Choroid plexus epithelial cell (primary cell): ENCODE measurements at regions not wholly inside any gene's neighbourhood (a gene's known extent, or its start where the extent isn't known, plus 50 kb on each side); places are given as distances from the start of the nearest gene placed in this dataset.

Source experiments
- DNase-seq: peaks from one replicate; pipeline ENCODE4 v3.0.0-alpha.2; 2010; ENCODE audit warnings: low read depth
- H3K4me3 ChIP-seq: 2 replicates; pipeline ENCODE4 v1.5.1; 2011; ENCODE audit warnings: low read depth, mild to moderate bottlenecking, control low read depth, low read length, moderate library complexity
- TF ChIP-seq, protein P1 (sequence below): conservative IDR thresholded peaks from 2 replicates; pipeline ENCODE4 v1.5.1; 2011; ENCODE audit warnings: low read depth, mild to moderate bottlenecking, control low read depth, inconsistent platforms, low read length, moderate library complexity

GRCh38 chr4:54556051-54556450, 101.7 kb upstream of the KIT start:
- no peak overlapping the region for H3K4me3 ChIP-seq
- TF ChIP-seq, protein P1, sequence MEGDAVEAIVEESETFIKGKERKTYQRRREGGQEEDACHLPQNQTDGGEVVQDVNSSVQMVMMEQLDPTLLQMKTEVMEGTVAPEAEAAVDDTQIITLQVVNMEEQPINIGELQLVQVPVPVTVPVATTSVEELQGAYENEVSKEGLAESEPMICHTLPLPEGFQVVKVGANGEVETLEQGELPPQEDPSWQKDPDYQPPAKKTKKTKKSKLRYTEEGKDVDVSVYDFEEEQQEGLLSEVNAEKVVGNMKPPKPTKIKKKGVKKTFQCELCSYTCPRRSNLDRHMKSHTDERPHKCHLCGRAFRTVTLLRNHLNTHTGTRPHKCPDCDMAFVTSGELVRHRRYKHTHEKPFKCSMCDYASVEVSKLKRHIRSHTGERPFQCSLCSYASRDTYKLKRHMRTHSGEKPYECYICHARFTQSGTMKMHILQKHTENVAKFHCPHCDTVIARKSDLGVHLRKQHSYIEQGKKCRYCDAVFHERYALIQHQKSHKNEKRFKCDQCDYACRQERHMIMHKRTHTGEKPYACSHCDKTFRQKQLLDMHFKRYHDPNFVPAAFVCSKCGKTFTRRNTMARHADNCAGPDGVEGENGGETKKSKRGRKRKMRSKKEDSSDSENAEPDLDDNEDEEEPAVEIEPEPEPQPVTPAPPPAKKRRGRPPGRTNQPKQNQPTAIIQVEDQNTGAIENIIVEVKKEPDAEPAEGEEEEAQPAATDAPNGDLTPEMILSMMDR: no peak
- no peak for DNase-seq

DNA sequence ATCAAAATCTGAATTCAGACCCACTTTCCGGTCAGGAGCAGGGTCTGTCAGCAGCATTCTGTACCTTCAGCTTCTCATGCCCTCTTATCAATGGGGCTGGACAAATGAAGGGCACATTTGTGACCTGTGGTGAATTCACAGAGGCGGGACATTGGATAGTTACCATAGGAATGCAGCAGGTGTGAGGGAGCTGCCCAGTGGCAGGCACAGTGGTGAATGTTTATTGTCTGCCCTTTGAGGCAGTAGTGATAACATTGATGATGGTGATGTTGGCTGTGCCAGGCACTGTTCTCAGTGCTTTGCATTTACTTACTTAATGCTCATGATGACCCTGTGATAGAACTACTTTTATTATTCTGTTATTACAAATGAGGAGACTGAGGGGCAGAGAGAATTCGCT, 101.2 kb upstream of the KIT start:
- H3K4me3 ChIP-seq: no peak overlapping the region
- no peak for DNase-seq
- TF ChIP-seq, protein P1: no peak

DNA sequence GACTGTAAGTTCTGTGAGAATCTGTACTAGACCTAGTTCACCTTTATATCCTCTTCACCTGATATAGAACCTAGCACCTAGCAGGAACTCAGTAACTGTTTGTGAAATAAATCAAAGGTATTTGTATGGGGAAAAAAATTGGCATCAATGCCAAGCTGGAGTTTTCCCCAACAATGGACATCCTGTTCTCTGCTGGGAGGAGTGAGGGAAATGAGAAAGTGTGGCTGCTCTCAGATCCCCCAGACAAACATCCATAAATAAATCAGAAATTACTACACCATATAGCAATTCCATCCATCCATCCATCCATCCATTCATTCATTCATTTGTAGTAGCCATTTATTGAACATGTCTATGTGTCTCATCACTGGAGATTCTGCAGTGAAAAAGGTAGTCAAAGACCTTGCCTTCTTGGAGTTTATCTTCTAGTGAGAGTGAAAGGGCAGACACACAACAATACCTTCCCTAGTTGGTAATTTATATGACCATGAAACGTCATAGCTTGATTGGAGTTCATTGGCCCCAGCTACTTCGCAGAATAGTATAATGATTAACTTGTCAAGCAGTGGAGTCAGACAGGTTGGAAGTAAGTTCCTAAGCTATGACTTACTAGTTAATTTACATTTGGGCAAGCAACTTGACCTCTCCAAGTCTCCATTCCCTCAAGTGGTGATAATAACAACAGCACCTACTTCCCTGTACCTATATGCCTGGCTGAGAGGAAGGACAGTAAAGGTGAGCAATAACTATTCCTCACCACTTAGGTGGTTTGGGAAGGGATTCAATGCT, 98.7 kb upstream of the KIT start:
- H3K4me3 ChIP-seq: no peak overlapping the region
- TF ChIP-seq, protein P1: no peak
- no peak for DNase-seq

DNA sequence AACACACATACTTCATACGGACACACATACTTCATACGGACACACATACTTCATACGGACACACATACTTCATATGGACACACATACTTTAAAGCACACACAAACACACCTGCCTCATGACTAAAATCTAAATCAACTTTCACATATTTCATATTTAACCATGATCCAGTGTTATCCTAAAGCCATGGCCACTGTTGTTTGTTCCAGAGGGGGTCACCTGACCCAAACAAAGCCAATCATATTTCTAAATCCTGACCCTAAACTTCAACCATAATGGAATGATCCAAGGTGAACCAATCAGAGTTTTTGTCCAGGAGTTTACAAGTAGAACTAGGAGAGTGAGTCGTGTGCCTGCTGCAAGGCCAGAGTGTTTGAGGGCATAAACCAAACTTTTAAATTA, 97.2 kb upstream of the KIT start:
- TF ChIP-seq, protein P1: no peak
- no peak for DNase-seq

DNA sequence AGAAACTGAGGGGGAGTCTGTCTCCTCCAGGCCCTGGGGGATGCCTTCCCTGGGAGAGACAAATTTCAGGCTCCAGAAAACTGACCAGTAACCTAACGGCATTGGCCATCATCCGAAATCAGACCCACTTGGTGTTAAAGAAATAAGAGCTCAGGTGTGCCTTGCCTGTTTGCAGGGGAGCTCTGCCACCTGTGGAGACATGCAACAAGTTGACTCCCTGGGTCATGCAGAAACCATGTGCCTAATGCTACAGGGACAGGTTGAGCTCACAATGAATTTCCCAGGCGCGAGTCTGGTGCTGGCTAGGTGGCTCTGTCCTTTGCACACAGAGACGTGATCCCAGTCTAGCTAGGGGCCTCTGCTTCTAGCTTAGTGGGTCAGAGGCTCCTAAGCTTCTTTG, 95.8 kb upstream of the KIT start:
- TF ChIP-seq, protein P1: no peak
- no peak overlapping the region for H3K4me3 ChIP-seq
- no peak for DNase-seq

More for the DNA sequence above, 97.2 kb upstream of the KIT start:
- H3K4me3 ChIP-seq: no peak overlapping the region

GRCh38 chr4:54566608-54567007, 91.1 kb upstream of the KIT start:
- DNase-seq: no peak
- TF ChIP-seq, protein P1: no peak
- H3K4me3 ChIP-seq: no peak overlapping the region

DNA sequence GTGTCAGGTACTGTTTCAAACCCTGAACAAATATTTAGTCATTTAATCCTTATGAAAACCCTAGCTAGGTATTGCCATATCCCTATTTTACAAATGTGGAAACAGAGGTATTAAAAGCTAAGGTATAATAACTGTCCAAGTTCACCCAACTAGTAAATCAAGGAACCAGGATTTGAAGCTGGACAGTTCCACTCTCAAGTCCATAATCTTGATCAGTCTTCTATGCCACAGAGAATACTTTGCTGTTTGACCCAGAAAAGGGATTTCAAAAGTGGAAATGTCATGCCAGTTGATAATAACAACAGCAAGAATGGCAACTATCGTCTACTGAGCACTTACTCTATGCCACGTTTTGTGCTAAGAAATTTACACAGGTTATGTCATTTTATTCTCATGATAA, 90.4 kb upstream of the KIT start:
- TF ChIP-seq, protein P1: no peak
- no peak overlapping the region for H3K4me3 ChIP-seq
- no peak for DNase-seq
